ENCODE measurements at regions not wholly inside any gene's neighbourhood (a gene's known extent, or its start where the extent isn't known, plus 50 kb on each side); places are given as distances from the start of the nearest gene placed in this dataset.
"Not testable (repeated sequence)": the region's sequence is repeated elsewhere in the genome, so short reads cannot be mapped to it uniquely, and the experiment has no call there.

- intact Hi-C loops (cut with DNase I): no loop called here
- FAIRE-seq: no peak
- Histone ChIP-seq H3K9ac (ENCODE audit: low read length in 3 of 3) (no peak overlapping the region), H3K9me3 (ENCODE audit: control insufficient read depth in 2 of 3, insufficient read depth in 1 of 3, low read length in 3 of 3) (no peaks in the 10 kb centered on the region), H3K36me3 (ENCODE audit: control insufficient read depth in 2 of 3, insufficient read depth in 3 of 3, low read length in 3 of 3) (no peaks in the 10 kb centered on the region), H3K27ac (ENCODE audit: low read depth in 2 of 2, low read length in 2 of 2) (no peak overlapping the region), H3K4me1 (ENCODE audit: control insufficient read depth in 2 of 3, insufficient read depth in 2 of 3, low read depth in 1 of 3, low read length in 3 of 3) (no peaks in the 10 kb centered on the region), H3K27me3 (ENCODE audit: control insufficient read depth, insufficient read depth, low read length) (no peaks in the 10 kb centered on the region), H3K4me3 (ENCODE audit: low read length in 3 of 3) (no peak overlapping the region)
- no peak for DNase-seq
- no peak for TF ChIP-seq CTCF (IDR thresholded peaks at IDR 0.05; ENCODE audit: borderline replicate concordance, extremely low read depth, insufficient read depth)
Observed at GRCh38 chr2:56587456-56587855, 403.7 kb downstream of the CCDC85A start.

- Histone ChIP-seq H3K9me3 (ENCODE audit: control insufficient read depth in 2 of 3, insufficient read depth in 1 of 3, low read length in 3 of 3) (no peaks in the 10 kb centered on the region), H3K9ac (ENCODE audit: low read length in 3 of 3) (no peak overlapping the region), H3K36me3 (ENCODE audit: control insufficient read depth in 2 of 3, insufficient read depth in 3 of 3, low read length in 3 of 3) (no peaks in the 10 kb centered on the region), H3K27me3 (ENCODE audit: control insufficient read depth, insufficient read depth, low read length) (no peaks in the 10 kb centered on the region), H3K4me1 (ENCODE audit: control insufficient read depth in 2 of 3, insufficient read depth in 2 of 3, low read depth in 1 of 3, low read length in 3 of 3) (peaks cover 0 to 4% (median 0%) of the 10 kb centered on the region in 3 donors), H3K27ac (ENCODE audit: low read depth in 2 of 2, low read length in 2 of 2) (no peak overlapping the region), H3K4me3 (ENCODE audit: low read length in 3 of 3) (no peak overlapping the region)
- intact Hi-C loops (cut with DNase I): no loop called here
- no peak for FAIRE-seq
- TF ChIP-seq CTCF (IDR thresholded peaks at IDR 0.05; ENCODE audit: borderline replicate concordance, extremely low read depth, insufficient read depth): no peak
- DNase-seq: no peak
Observed at GRCh38 chr2:56589194-56589593, 405.4 kb downstream of the CCDC85A start.

- Histone ChIP-seq H3K9me3 (ENCODE audit: control insufficient read depth in 2 of 3, insufficient read depth in 1 of 3, low read length in 3 of 3) (no peaks in the 10 kb centered on the region), H3K4me1 (ENCODE audit: control insufficient read depth in 2 of 3, insufficient read depth in 2 of 3, low read depth in 1 of 3, low read length in 3 of 3) (peaks cover 0 to 4% (median 0%) of the 10 kb centered on the region in 3 donors), H3K27ac (ENCODE audit: low read depth in 2 of 2, low read length in 2 of 2) (no peak overlapping the region), H3K27me3 (ENCODE audit: control insufficient read depth, insufficient read depth, low read length) (no peaks in the 10 kb centered on the region), H3K36me3 (ENCODE audit: control insufficient read depth in 2 of 3, insufficient read depth in 3 of 3, low read length in 3 of 3) (no peaks in the 10 kb centered on the region), H3K9ac (ENCODE audit: low read length in 3 of 3) (no peak overlapping the region), H3K4me3 (ENCODE audit: low read length in 3 of 3) (no peak overlapping the region)
- intact Hi-C loops (cut with DNase I): no loop called here
- no peak for TF ChIP-seq CTCF (IDR thresholded peaks at IDR 0.05; ENCODE audit: borderline replicate concordance, extremely low read depth, insufficient read depth)
- DNase-seq: no peak
- no peak for FAIRE-seq
Observed at GRCh38 chr2:56589835-56590234, 406.0 kb downstream of the CCDC85A start.

GRCh38 chr2:56590611-56591010 is 406.8 kb downstream of the CCDC85A start:
- TF ChIP-seq CTCF (IDR thresholded peaks at IDR 0.05; ENCODE audit: borderline replicate concordance, extremely low read depth, insufficient read depth): no peak
- no peaks in the 10 kb centered on the region for H3K9me3 ChIP-seq (ENCODE audit: control insufficient read depth in 2 of 3, insufficient read depth in 1 of 3, low read length in 3 of 3)
- DNase-seq: no peak
- intact Hi-C loops (cut with DNase I): no loop called here
- no peak for FAIRE-seq
- no peaks in the 10 kb centered on the region for H3K36me3 ChIP-seq (ENCODE audit: control insufficient read depth in 2 of 3, insufficient read depth in 3 of 3, low read length in 3 of 3)
- H3K9ac ChIP-seq (ENCODE audit: low read length in 3 of 3): no peak overlapping the region
- H3K27me3 ChIP-seq (ENCODE audit: control insufficient read depth, insufficient read depth, low read length): no peaks in the 10 kb centered on the region
- no peak overlapping the region for H3K4me3 ChIP-seq (ENCODE audit: low read length in 3 of 3)
- H3K27ac ChIP-seq (ENCODE audit: low read depth in 2 of 2, low read length in 2 of 2): no peak overlapping the region
- H3K4me1 ChIP-seq (ENCODE audit: control insufficient read depth in 2 of 3, insufficient read depth in 2 of 3, low read depth in 1 of 3, low read length in 3 of 3): peaks cover 0 to 4% (median 0%) of the 10 kb centered on the region in 3 donors

- H3K4me3 ChIP-seq (ENCODE audit: low read length in 3 of 3); H3K4me1 ChIP-seq (ENCODE audit: control insufficient read depth in 2 of 3, insufficient read depth in 2 of 3, low read depth in 1 of 3, low read length in 3 of 3); H3K27me3 ChIP-seq (ENCODE audit: control insufficient read depth, insufficient read depth, low read length); FAIRE-seq; H3K36me3 ChIP-seq (ENCODE audit: control insufficient read depth in 2 of 3, insufficient read depth in 3 of 3, low read length in 3 of 3); H3K27ac ChIP-seq (ENCODE audit: low read depth in 2 of 2, low read length in 2 of 2); intact Hi-C loops (cut with DNase I); H3K9ac ChIP-seq (ENCODE audit: low read length in 3 of 3); H3K9me3 ChIP-seq (ENCODE audit: control insufficient read depth in 2 of 3, insufficient read depth in 1 of 3, low read length in 3 of 3): not testable (repeated sequence)
- DNase-seq: peak in 1 of 5 donors; percentile 37
Observed at GRCh38 chr2:56606086-56606485, 422.3 kb downstream of the CCDC85A start.

All from kidney (tissue), 13 donors.